GM13976 (cell line): ENCODE measurements at regions not wholly inside any gene's neighbourhood (a gene's known extent, or its start where the extent isn't known, plus 50 kb on each side); places are given as distances from the start of the nearest gene placed in this dataset.
"Not testable (repeated sequence)": the region's sequence is repeated elsewhere in the genome, so short reads cannot be mapped to it uniquely, and the experiment has no call there.

Source experiments
- DNase-seq: peaks from one replicate; pipeline ENCODE4 v3.0.0; 2012; ENCODE audit warnings: low spot score
- CTCF ChIP-seq: IDR thresholded peaks from 2 replicates; pipeline ENCODE4 v1.5.1; 2012; ENCODE audit warnings: borderline replicate concordance, mild to moderate bottlenecking; ENCODE audit not compliant: insufficient read depth; ENCODE audit errors: extremely low read depth, missing control alignments, control extremely low read depth
- in situ Hi-C: fragments of 300-500 bp; cut with MboI; formaldehyde crosslinking; loops from one replicate; pipeline ENCODE4 v1.12.0; 2022; ENCODE audit warnings: low sequenced_read_pairs, mixed read lengths, inconsistent platforms; ENCODE audit not compliant: unreplicated experiment

GRCh38 chr22:22366537-22366936 lies 122.0 kb downstream of the VPREB1 start:
- TF ChIP-seq CTCF: no peak
- in situ Hi-C loops: loop anchor here (25.0 kb wide), 1 partner anchor 571 kb away; no protein-coding TSS in a partner anchor
- DNase-seq: no peak

- no peak for TF ChIP-seq CTCF
- in situ Hi-C loops: loop anchor here (25.0 kb wide), 1 partner anchor 569 kb away; no protein-coding TSS in a partner anchor
- no peak for DNase-seq
Observed at GRCh38 chr22:22368516-22368915, 123.9 kb downstream of the VPREB1 start.

GRCh38 chr22:22369219-22369963 lies 124.8 kb downstream of the VPREB1 start:
- not testable (repeated sequence) for DNase-seq
- in situ Hi-C loops: loop anchor here (25.0 kb wide), 1 partner anchor 568 kb away; no protein-coding TSS in a partner anchor

GRCh38 chr22:22369964-22370270 lies 125.3 kb downstream of the VPREB1 start:
- TF ChIP-seq CTCF: no peak
- no peak for DNase-seq
- in situ Hi-C loops: loop anchor here (25.0 kb wide), 1 partner anchor 567 kb away; no protein-coding TSS in a partner anchor

GRCh38 chr22:22371031-22371541 lies 126.5 kb downstream of the VPREB1 start:
- in situ Hi-C loops: loop anchor here (25.0 kb wide), 1 partner anchor 566 kb away; no protein-coding TSS in a partner anchor
- DNase-seq: no peak
- TF ChIP-seq CTCF: no peak

GRCh38 chr22:22372086-22372485 lies 127.5 kb downstream of the VPREB1 start:
- TF ChIP-seq CTCF: no peak
- in situ Hi-C loops: loop anchor here (25.0 kb wide), 1 partner anchor 565 kb away; no protein-coding TSS in a partner anchor
- DNase-seq: no peak

GRCh38 chr22:22374163-22374562 lies 129.6 kb downstream of the VPREB1 start:
- DNase-seq: no peak
- TF ChIP-seq CTCF: no peak
- in situ Hi-C loops: loop anchor here (25.0 kb wide), 1 partner anchor 563 kb away; no protein-coding TSS in a partner anchor
